Activated CD4-positive, alpha-beta T cell treated with anti-CD3 and anti-CD28 coated beads, Interleukin-2, amount 50 U/mL, for 1 hour (primary cell): ENCODE measurements at regions not wholly inside any gene's neighbourhood (a gene's known extent, or its start where the extent isn't known, plus 50 kb on each side); places are given as distances from the start of the nearest gene placed in this dataset.

Experiments
- DNase-seq: peaks from one replicate; pipeline ENCODE4 v3.0.0-alpha.2; 2020

DNA sequence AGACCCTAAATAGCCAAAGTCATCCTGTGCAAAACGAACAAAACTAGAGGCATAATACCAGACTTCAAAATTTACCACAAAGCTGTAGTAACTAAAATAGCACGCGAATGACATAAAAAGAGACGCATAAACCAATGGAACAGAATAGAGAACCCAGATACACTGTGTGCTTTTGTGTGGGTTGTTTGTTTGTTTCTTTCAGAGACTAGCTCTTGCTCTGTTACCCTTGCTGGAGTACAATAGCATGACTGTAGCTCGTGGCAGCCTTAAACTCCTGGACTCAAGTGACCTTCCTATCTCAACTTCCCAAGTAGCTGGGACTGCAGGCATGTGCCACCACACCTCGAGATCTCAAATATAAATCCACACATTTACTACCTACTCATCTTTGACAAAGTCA is 1314.6 kb upstream of the GBE1 start:
- no peak for DNase-seq

DNA sequence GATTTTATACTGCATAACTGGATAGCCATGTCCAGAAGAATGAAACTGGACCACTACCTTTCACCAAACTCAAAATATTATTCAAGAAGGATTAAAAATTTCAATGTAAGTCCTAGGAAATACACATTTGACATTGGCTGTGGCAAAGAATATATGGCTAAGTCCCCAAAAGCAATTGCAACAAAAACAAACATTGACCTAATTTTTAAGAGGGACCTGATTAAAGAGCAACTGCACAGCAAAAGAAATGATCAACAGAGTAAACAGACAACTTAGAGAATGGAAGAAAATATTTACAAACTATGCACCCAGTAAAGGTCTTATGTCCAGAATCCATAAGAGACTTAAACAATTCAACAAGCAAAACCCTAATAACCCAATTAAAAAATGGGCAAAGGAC is 1313.0 kb upstream of the GBE1 start:
- no peak for DNase-seq

DNA sequence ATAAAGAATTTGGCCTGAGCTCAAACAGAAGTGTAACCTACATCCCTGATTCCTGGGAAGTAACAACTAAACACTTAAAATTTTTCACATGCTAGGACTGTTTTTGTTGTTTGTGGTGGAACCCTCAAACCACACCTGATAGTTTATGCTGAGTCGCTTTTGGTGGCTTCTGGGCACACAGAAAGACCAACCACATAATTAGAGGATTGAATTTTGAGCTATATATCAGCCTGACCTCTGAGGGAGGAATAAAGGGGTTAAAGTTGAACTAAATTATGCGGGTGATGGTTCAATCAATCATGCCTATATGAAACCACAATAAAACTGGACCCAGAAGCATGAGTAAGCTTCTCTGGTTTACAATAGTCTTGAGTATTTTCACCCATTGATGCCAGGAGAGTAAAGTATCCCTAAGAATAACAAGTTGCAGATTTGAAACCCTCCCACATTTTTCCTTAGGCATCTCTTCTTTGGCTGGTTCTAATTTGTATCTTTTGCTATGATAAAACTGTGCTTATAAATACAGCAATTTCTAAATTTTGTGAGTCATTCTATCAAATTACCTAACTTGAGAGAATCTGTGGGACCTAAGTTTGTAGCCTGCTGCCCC is 1304.5 kb upstream of the GBE1 start:
- DNase-seq = no peak

- DNase-seq = no peak
Observed at GRCh38 chr3:83063446-83063845, 1302.0 kb upstream of the GBE1 start.

DNA sequence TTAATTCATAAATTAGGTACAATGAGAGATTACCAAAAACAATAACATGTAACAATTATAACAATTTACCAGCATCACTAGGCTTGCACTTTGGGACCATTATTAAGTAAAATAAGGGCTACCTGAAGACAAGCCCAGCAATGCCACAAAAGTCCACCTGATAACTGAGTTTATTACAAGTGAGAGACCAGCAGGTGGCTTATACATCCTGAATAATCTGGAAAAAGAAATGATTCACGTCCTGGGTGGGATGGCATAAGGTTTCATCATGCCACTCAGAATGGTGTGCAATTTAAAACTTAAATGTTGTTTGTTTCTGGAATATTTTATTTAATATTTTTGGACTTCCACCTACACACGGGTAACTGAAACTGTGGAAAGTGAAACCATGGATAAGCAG is 1287.1 kb upstream of the GBE1 start:
- DNase-seq = no peak

- no peak for DNase-seq
Observed at GRCh38 chr3:83039422-83039821, 1278.0 kb upstream of the GBE1 start.

- no peak for DNase-seq
Observed at GRCh38 chr3:83035704-83036010, 1274.2 kb upstream of the GBE1 start.

- no peak for DNase-seq
Observed at GRCh38 chr3:83034806-83035703, 1273.6 kb upstream of the GBE1 start.

DNA sequence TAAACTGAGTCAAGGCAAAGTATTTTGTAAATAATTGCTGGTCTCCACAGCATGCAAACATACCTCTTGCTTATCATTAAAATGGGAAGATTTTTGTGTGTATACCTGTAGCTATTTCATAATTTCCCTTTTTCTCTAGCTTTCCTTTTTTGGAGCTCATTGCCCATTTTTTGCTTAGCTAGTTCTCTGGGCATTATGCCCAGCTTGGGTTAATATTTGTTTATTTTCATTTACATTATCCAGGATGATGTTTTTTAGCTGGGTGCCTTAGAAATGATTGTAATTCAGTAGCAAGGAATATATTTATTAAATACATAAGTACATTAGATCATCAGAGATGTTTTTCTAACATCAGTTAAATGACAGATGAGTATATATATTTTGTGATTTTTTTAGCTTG is 1271.7 kb upstream of the GBE1 start:
- no peak for DNase-seq

DNA sequence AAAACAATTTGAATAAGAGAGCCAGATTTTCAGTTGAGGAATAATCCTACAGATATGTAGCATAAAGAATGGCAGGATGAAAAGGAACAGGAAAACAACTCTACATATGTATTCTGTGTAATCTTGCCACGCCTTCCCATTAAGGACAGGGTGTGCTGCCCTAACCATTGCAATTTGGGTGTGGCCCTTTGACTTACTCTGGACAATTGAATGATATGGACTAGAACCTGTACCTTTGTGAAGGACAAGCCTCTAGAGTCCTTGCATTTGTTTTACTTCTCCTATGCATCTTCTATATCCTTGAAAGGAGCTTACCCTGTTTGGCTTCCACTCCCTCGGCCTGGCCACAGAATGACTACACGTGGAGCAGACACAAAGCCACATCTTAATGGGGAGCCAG is 1261.6 kb upstream of the GBE1 start:
- no peak for DNase-seq

DNA sequence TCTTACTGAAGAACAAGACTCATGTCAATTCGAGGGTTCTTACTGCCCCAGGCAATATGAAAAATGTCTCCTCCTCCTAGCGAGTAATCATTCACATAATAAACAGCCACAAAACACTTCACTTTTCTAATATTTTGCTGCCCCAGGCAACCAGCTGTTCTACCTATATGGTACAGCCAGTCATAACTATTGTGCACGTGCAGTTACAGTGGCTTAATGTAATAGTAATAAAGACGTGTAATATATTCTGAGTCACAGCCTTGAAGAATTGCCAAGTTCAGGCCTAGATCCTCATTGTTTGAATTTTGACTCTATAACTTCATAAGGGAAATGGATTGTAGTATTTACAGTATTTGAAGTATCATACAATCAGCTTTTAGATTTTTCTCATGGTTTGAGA is 1250.0 kb upstream of the GBE1 start:
- DNase-seq = no peak

GRCh38 chr3:83003917-83004316 is 1242.5 kb upstream of the GBE1 start:
- DNase-seq = no peak

- no peak for DNase-seq
Observed at GRCh38 chr3:83002869-83003445, 1241.5 kb upstream of the GBE1 start.

GRCh38 chr3:82999777-83000176 is 1238.3 kb upstream of the GBE1 start:
- no peak for DNase-seq

GRCh38 chr3:82978368-82978767 is 1216.9 kb upstream of the GBE1 start:
- DNase-seq = no peak

- DNase-seq = no peak
Observed at GRCh38 chr3:82977871-82978270, 1216.4 kb upstream of the GBE1 start.

- no peak for DNase-seq
Observed at GRCh38 chr3:82973791-82974190, 1212.3 kb upstream of the GBE1 start.

- no peak for DNase-seq
Observed at GRCh38 chr3:82960379-82960778, 1198.9 kb upstream of the GBE1 start.

DNA sequence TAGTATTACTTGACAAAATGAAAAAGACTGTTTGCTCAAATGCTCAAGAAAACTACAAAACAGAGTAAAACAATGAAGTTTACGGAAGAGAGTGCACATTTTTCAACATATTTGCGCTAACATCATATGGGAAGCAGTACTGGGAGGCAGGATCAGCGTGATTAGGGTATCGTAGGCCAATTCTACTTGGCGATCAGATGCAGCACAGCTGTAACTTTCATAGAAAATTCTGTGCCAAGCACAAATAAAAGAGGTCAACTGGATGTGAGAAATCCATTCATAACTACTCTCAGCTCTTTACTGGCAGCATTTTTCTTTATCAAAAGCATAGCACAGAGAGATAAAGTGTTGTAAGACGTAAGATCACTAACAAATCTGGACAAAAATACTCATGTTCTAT is 1196.3 kb upstream of the GBE1 start:
- no peak for DNase-seq

GRCh38 chr3:82957079-82957478 is 1195.6 kb upstream of the GBE1 start:
- DNase-seq = no peak

- DNase-seq = no peak
Observed at GRCh38 chr3:82954486-82954885, 1193.0 kb upstream of the GBE1 start.

DNA sequence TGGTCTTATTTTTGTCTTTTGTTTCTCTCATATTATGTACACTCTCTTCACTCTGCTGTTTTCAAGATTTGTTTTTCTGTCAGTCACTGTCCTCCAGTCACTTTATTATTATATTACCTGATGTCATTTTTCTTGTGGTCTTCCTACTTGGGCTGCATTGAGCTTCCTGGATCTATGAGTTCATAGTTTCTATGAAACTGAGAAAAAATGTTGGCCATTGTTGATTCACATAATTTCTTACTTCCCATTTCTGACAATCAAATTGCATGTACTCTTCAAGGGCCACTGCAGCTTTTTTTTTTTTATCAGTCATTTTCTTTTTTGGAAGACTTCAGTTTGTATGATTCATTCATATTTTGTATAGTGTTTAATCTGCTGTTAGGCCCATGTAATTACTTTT is 1180.6 kb upstream of the GBE1 start:
- DNase-seq = no peak

DNA sequence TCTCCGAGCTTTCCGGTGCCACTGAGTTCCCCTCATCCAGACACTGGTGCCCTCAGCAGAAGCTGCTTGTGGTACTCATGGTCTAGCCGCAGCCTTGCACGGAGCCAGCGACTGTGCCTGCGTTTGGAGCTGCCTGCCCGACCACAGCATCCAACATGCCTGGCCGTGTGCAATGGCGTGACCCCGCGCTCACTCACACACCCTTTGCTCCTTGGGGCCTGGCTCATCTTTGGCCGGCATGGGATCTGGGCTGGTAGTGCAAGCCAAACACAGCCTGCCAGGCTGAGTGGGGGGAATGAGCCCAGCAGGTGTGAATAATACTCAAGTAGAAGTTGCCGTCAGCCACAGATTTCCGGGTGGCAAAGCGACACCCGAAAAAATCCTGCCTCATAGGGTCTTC is 1178.7 kb upstream of the GBE1 start:
- DNase-seq = no peak

GRCh38 chr3:82939491-82940097 is 1178.1 kb upstream of the GBE1 start:
- DNase-seq = no peak
